ENCODE measurements at regions not wholly inside any gene's neighbourhood (a gene's known extent, or its start where the extent isn't known, plus 50 kb on each side); places are given as distances from the start of the nearest gene placed in this dataset.

GRCh38 chr12:45553204-45553603, 176.3 kb upstream of the ARID2 start:
- Histone ChIP-seq H3K4me3 (ENCODE audit: low read length) (no peak overlapping the region), H3K9me3 (ENCODE audit: control insufficient read depth, low read length) (no peaks in the 10 kb centered on the region), H3K36me3 (ENCODE audit: control insufficient read depth, insufficient read depth, low read length, severe bottlenecking) (no peaks in the 10 kb centered on the region), H3K9ac (ENCODE audit: low read length) (no peak overlapping the region), H3K4me1 (ENCODE audit: control insufficient read depth, insufficient read depth, low read length) (no peaks in the 10 kb centered on the region), H3K27me3 (replicated peaks; ENCODE audit: control insufficient read depth, insufficient read depth, low read length) (no peaks in the 10 kb centered on the region)
- DNase-seq (ENCODE audit: low read depth): no peak

- Histone ChIP-seq H3K27me3 (replicated peaks; ENCODE audit: control insufficient read depth, insufficient read depth, low read length) (no peaks in the 10 kb centered on the region), H3K36me3 (ENCODE audit: control insufficient read depth, insufficient read depth, low read length, severe bottlenecking) (no peaks in the 10 kb centered on the region), H3K9me3 (ENCODE audit: control insufficient read depth, low read length) (no peaks in the 10 kb centered on the region), H3K4me1 (ENCODE audit: control insufficient read depth, insufficient read depth, low read length) (no peaks in the 10 kb centered on the region), H3K4me3 (ENCODE audit: low read length) (no peak overlapping the region), H3K9ac (ENCODE audit: low read length) (no peak overlapping the region)
- DNase-seq (ENCODE audit: low read depth): no peak
These were observed 172.5 kb upstream of the ARID2 start for GRCh38 chr12:45557016-45557415.

GRCh38 chr12:45558353-45558752, 171.2 kb upstream of the ARID2 start:
- Histone ChIP-seq H3K4me1 (ENCODE audit: control insufficient read depth, insufficient read depth, low read length) (no peaks in the 10 kb centered on the region), H3K27me3 (replicated peaks; ENCODE audit: control insufficient read depth, insufficient read depth, low read length) (no peaks in the 10 kb centered on the region), H3K9ac (ENCODE audit: low read length) (no peak overlapping the region), H3K36me3 (ENCODE audit: control insufficient read depth, insufficient read depth, low read length, severe bottlenecking) (no peaks in the 10 kb centered on the region), H3K9me3 (ENCODE audit: control insufficient read depth, low read length) (no peaks in the 10 kb centered on the region), H3K4me3 (ENCODE audit: low read length) (no peak overlapping the region)
- no peak for DNase-seq (ENCODE audit: low read depth)

GRCh38 chr12:45559537-45559936, 170.0 kb upstream of the ARID2 start:
- Histone ChIP-seq H3K9me3 (ENCODE audit: control insufficient read depth, low read length) (no peaks in the 10 kb centered on the region), H3K27me3 (replicated peaks; ENCODE audit: control insufficient read depth, insufficient read depth, low read length) (no peaks in the 10 kb centered on the region), H3K4me3 (ENCODE audit: low read length) (no peak overlapping the region), H3K9ac (ENCODE audit: low read length) (no peak overlapping the region), H3K36me3 (ENCODE audit: control insufficient read depth, insufficient read depth, low read length, severe bottlenecking) (no peaks in the 10 kb centered on the region), H3K4me1 (ENCODE audit: control insufficient read depth, insufficient read depth, low read length) (no peaks in the 10 kb centered on the region)
- no peak for DNase-seq (ENCODE audit: low read depth)

GRCh38 chr12:45560689-45561088, 168.8 kb upstream of the ARID2 start:
- Histone ChIP-seq H3K36me3 (ENCODE audit: control insufficient read depth, insufficient read depth, low read length, severe bottlenecking) (no peaks in the 10 kb centered on the region), H3K4me1 (ENCODE audit: control insufficient read depth, insufficient read depth, low read length) (no peaks in the 10 kb centered on the region), H3K27me3 (replicated peaks; ENCODE audit: control insufficient read depth, insufficient read depth, low read length) (no peaks in the 10 kb centered on the region), H3K4me3 (ENCODE audit: low read length) (no peak overlapping the region), H3K9ac (ENCODE audit: low read length) (no peak overlapping the region), H3K9me3 (ENCODE audit: control insufficient read depth, low read length) (no peaks in the 10 kb centered on the region)
- no peak for DNase-seq (ENCODE audit: low read depth)

- no peak overlapping the region for H3K9ac ChIP-seq (ENCODE audit: low read length)
- H3K36me3 ChIP-seq (ENCODE audit: control insufficient read depth, insufficient read depth, low read length, severe bottlenecking): no peaks in the 10 kb centered on the region
- no peaks in the 10 kb centered on the region for H3K9me3 ChIP-seq (ENCODE audit: control insufficient read depth, low read length)
- H3K4me3 ChIP-seq (ENCODE audit: low read length): no peak overlapping the region
- H3K4me1 ChIP-seq (ENCODE audit: control insufficient read depth, insufficient read depth, low read length): no peaks in the 10 kb centered on the region
- DNase-seq (ENCODE audit: low read depth): no peak
- no peaks in the 10 kb centered on the region for H3K27me3 ChIP-seq (replicated peaks; ENCODE audit: control insufficient read depth, insufficient read depth, low read length)
These were observed 168.0 kb upstream of the ARID2 start for GRCh38 chr12:45561488-45561887.

DNA sequence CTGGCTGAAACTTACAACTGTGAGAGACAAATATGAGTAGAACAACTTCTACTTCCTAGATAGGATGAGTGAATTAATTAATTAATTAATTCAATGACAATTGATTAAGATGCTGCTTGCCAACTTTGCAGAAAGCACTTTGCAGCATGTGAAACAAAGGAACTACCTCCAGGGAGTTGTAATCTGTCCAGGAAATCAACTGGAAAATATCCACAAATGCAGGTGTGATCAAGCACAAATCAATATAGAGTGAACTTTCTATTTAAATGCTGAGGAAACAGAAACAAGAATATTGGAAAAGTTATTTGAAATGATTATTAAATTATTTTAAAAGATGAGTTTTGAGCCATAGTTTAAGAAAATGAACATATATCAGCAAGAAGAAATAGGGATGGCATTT, 163.9 kb upstream of the ARID2 start:
- peaks cover 5% of the 10 kb centered on the region for H3K27me3 ChIP-seq (replicated peaks; ENCODE audit: control insufficient read depth, insufficient read depth, low read length)
- no peak for DNase-seq (ENCODE audit: low read depth)
- H3K36me3 ChIP-seq (ENCODE audit: control insufficient read depth, insufficient read depth, low read length, severe bottlenecking): no peaks in the 10 kb centered on the region
- no peaks in the 10 kb centered on the region for H3K4me1 ChIP-seq (ENCODE audit: control insufficient read depth, insufficient read depth, low read length)
- no peak overlapping the region for H3K9ac ChIP-seq (ENCODE audit: low read length)
- no peak overlapping the region for H3K4me3 ChIP-seq (ENCODE audit: low read length)
- no peaks in the 10 kb centered on the region for H3K9me3 ChIP-seq (ENCODE audit: control insufficient read depth, low read length)

DNA sequence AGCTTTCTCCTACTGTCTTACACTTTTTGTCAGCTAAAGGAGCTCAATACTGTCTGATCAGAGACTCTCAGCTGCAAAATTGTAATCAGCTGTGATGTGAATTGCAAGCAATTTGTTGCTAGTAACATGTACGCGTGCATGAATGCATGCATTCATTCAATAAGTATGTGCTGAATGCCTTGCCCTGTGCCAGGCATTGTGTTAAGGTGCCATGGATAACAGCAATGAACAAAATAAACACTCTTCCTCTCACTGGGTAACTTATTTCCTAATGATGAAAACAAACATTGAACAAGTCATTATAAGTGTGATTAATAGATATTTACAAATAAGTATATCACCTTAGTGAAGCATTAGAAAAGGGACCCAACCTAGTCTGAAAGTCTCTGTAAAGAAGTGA, 163.2 kb upstream of the ARID2 start:
- Histone ChIP-seq H3K9ac (ENCODE audit: low read length) (no peak overlapping the region), H3K9me3 (ENCODE audit: control insufficient read depth, low read length) (no peaks in the 10 kb centered on the region), H3K4me1 (ENCODE audit: control insufficient read depth, insufficient read depth, low read length) (no peaks in the 10 kb centered on the region), H3K27me3 (replicated peaks; ENCODE audit: control insufficient read depth, insufficient read depth, low read length) (peaks cover 5% of the 10 kb centered on the region), H3K36me3 (ENCODE audit: control insufficient read depth, insufficient read depth, low read length, severe bottlenecking) (no peaks in the 10 kb centered on the region), H3K4me3 (ENCODE audit: low read length) (no peak overlapping the region)
- DNase-seq (ENCODE audit: low read depth): no peak

DNA sequence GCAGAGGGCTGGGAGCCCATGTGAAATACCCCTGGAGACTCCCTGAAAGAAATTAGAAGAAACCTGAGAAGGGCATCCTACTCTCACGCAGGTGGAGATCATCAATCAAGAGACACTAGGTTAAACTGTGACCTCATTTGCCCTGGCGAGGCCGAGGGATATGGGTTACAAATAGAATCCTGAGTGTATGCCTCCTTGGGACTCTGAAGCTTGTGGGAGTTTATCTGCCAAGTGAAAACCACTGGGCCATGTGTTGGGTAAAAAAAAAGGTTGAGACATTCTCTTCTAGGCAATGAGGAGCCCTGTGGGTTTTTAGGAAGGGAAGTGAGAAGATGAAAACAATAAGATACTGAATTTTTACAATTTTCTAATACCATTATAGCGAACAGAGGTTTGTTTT, 160.7 kb upstream of the ARID2 start:
- Histone ChIP-seq H3K9ac (ENCODE audit: low read length) (no peak overlapping the region), H3K9me3 (ENCODE audit: control insufficient read depth, low read length) (no peaks in the 10 kb centered on the region), H3K36me3 (ENCODE audit: control insufficient read depth, insufficient read depth, low read length, severe bottlenecking) (no peaks in the 10 kb centered on the region), H3K27me3 (replicated peaks; ENCODE audit: control insufficient read depth, insufficient read depth, low read length) (peaks cover 5% of the 10 kb centered on the region), H3K4me1 (ENCODE audit: control insufficient read depth, insufficient read depth, low read length) (no peaks in the 10 kb centered on the region), H3K4me3 (ENCODE audit: low read length) (no peak overlapping the region)
- DNase-seq (ENCODE audit: low read depth): no peak

GRCh38 chr12:45570501-45570900, 159.0 kb upstream of the ARID2 start:
- DNase-seq (ENCODE audit: low read depth): no peak
- no peaks in the 10 kb centered on the region for H3K4me1 ChIP-seq (ENCODE audit: control insufficient read depth, insufficient read depth, low read length)
- H3K9ac ChIP-seq (ENCODE audit: low read length): no peak overlapping the region
- H3K36me3 ChIP-seq (ENCODE audit: control insufficient read depth, insufficient read depth, low read length, severe bottlenecking): no peaks in the 10 kb centered on the region
- no peak overlapping the region for H3K4me3 ChIP-seq (ENCODE audit: low read length)
- H3K27me3 ChIP-seq (replicated peaks; ENCODE audit: control insufficient read depth, insufficient read depth, low read length): peaks cover 5% of the 10 kb centered on the region
- H3K9me3 ChIP-seq (ENCODE audit: control insufficient read depth, low read length): no peaks in the 10 kb centered on the region

GRCh38 chr12:45572114-45572513, 157.4 kb upstream of the ARID2 start:
- Histone ChIP-seq H3K4me1 (ENCODE audit: control insufficient read depth, insufficient read depth, low read length) (no peaks in the 10 kb centered on the region), H3K9ac (ENCODE audit: low read length) (no peak overlapping the region), H3K4me3 (ENCODE audit: low read length) (no peak overlapping the region), H3K27me3 (replicated peaks; ENCODE audit: control insufficient read depth, insufficient read depth, low read length) (peaks cover 2% of the 10 kb centered on the region), H3K36me3 (ENCODE audit: control insufficient read depth, insufficient read depth, low read length, severe bottlenecking) (no peaks in the 10 kb centered on the region), H3K9me3 (ENCODE audit: control insufficient read depth, low read length) (no peaks in the 10 kb centered on the region)
- DNase-seq (ENCODE audit: low read depth): no peak

DNA sequence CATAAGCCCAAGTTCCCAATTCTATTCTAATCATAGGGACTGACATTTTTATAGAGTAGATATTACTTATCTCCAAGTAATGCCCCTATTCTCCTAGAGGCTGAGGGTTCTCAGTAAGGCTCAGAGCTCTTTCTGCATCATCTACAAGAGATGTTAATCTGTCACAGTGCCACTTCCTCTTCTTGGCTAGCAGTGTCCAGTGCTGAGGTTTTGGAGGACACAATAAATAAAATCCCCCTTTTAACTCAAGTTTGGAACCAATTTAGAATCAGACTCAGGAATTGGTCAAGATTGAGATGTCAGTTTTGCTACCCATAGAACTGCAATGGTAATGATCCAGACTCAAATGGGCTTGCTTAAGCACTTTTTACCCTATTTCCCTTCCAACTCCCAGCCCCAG, 154.1 kb upstream of the ARID2 start:
- Histone ChIP-seq H3K36me3 (ENCODE audit: control insufficient read depth, insufficient read depth, low read length, severe bottlenecking) (no peaks in the 10 kb centered on the region), H3K27me3 (replicated peaks; ENCODE audit: control insufficient read depth, insufficient read depth, low read length) (no peaks in the 10 kb centered on the region)

More for the DNA sequence above, 154.1 kb upstream of the ARID2 start:
- H3K9me3 ChIP-seq (ENCODE audit: control insufficient read depth, low read length): no peaks in the 10 kb centered on the region
- peaks cover 6% of the 10 kb centered on the region for H3K4me1 ChIP-seq (ENCODE audit: control insufficient read depth, insufficient read depth, low read length)
- no peak overlapping the region for H3K9ac ChIP-seq (ENCODE audit: low read length)
- no peak for DNase-seq (ENCODE audit: low read depth)
- H3K4me3 ChIP-seq (ENCODE audit: low read length): no peak overlapping the region
